ENCODE measurements at regions not wholly inside any gene's neighbourhood (a gene's known extent, or its start where the extent isn't known, plus 50 kb on each side); places are given as distances from the start of the nearest gene placed in this dataset.
A peak's percentile ranks its signal among the peaks of the same experiment; 100 is the strongest.

GRCh38 chr22:22076932-22077703, 94.5 kb upstream of the TOP3B start:
- Histone ChIP-seq H3K9me3 (no peaks in the 10 kb centered on the region), H3K4me3 (no peak overlapping the region), H3K36me3 (no peaks in the 10 kb centered on the region), H3K4me1 (peaks cover 0 to 27% (median 13%) of the 10 kb centered on the region in 4 donors), H3K27ac (no peak overlapping the region), H3K27me3 (no peaks in the 10 kb centered on the region)
- DNase-seq: no peak
- intact Hi-C loops (cut with DNase I): no loop called here
- ATAC-seq: no peak
- WGBS (ENCODE audit: insufficient coverage, low coverage, low lambda C conversion rate, missing lambda C conversion rate): 62% methylated on average over 3 of the region's 4 CpGs
- no peak for TF ChIP-seq POLR2A (IDR thresholded peaks at IDR 0.05)
- no peak for TF ChIP-seq CTCF (IDR thresholded peaks at IDR 0.05)

- H3K36me3 ChIP-seq: no peaks in the 10 kb centered on the region
- intact Hi-C loops (cut with DNase I): no loop called here
- ATAC-seq (no peak), DNase-seq (no peak)
- H3K4me1 ChIP-seq: peaks cover 0 to 35% (median 16%) of the 10 kb centered on the region in 4 donors
- TF ChIP-seq POLR2A (IDR thresholded peaks at IDR 0.05) (no peak), CTCF (IDR thresholded peaks at IDR 0.05) (no peak)
- no peak overlapping the region for H3K27ac ChIP-seq
- no peak overlapping the region for H3K4me3 ChIP-seq
- H3K9me3 ChIP-seq: no peaks in the 10 kb centered on the region
- H3K27me3 ChIP-seq: no peaks in the 10 kb centered on the region
Observed at GRCh38 chr22:22076361-22076760, 93.8 kb upstream of the TOP3B start.

DNA sequence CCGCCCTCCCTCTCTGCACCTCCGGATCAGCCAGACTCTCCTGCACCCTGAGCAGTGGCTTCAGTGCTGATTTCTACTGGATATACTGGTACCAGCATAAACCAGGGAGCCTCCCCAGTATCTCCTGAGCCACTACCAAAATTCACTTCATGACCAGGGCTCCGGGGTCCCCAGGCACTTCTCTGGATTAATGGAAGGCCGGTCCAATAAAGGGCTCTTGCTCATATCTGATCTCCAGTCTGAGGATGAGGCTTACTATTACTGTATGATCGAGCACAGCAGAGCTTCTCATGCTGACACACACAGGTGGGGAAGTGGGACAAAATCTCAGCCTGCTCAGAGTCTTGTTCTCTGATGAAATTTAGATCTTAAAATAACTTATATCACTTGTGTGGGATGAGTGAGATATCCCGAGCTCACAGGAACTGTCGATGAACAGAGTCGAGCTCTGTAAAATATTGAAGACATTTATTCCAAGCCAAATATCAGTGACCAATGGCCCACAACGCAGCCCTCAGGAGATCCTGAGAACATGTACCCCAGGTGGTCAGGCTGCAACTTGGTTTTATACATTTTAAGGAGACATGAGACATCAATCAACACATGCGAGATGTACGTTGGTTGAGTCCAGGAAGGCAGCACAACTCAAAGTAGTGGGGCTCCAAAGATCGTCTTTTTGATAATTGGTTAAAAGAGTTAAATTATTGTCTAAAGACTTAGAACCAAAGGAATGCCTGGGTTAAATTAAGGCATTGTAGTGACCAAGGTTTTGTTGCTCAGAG, 93.0 kb upstream of the TOP3B start:
- no peak for ATAC-seq
- intact Hi-C loops (cut with DNase I): no loop called here
- no peak overlapping the region for H3K4me3 ChIP-seq
- H3K4me1 ChIP-seq: peaks cover 0 to 36% (median 16%) of the 10 kb centered on the region in 4 donors
- no peaks in the 10 kb centered on the region for H3K36me3 ChIP-seq
- no peaks in the 10 kb centered on the region for H3K9me3 ChIP-seq
- 82% methylated on average over 11 of the region's 12 CpGs for WGBS (ENCODE audit: insufficient coverage, low coverage, low lambda C conversion rate, missing lambda C conversion rate)
- TF ChIP-seq CTCF (IDR thresholded peaks at IDR 0.05): no peak
- no peak for TF ChIP-seq POLR2A (IDR thresholded peaks at IDR 0.05)
- H3K27ac ChIP-seq: no peak overlapping the region
- no peak for DNase-seq
- H3K27me3 ChIP-seq: no peaks in the 10 kb centered on the region

DNA sequence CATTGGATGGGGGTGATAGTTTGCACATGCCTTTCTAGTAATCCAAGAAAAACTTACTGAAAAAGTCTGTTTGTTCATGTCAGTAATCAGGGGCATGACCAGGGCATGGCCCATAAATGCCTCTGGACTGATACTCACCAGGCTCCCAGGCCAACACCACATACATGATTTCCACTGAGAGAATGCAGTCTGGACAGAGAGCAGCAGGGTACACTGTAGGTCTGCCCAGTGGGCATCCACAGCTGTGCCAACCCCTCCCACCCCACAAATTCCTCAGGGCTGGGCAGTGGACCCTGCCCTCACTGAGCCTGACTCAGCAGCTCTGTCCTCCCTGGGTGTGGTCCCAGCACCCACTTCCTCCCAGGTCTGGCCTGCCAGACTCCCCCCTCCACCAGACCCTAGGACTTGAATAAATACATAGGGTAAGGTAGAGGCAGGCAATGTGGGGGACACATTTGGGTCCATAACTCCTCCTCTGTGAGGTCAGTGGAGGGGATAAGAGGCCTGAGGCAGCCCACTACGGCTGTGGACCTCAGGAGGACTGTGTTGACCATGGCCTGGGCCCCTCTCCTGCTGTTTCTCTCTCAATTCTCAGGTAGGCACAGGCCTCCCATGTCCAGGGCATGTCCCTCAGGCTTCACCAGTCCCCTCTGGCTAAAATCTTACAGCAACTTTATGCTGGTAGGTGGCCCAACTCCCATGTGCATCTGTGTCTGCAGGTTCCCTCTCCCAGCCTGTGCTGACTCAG, 92.2 kb upstream of the TOP3B start:
- intact Hi-C loops (cut with DNase I): no loop called here
- peak; percentile 62 to 79 (median 65) for DNase-seq
- peak; percentile 89 to 97 (median 91) for ATAC-seq

More for the DNA sequence above, 92.2 kb upstream of the TOP3B start:
- Histone ChIP-seq H3K9me3 (no peaks in the 10 kb centered on the region), H3K4me3 (no peak overlapping the region), H3K36me3 (no peaks in the 10 kb centered on the region), H3K4me1 (peaks cover 0 to 36% (median 16%) of the 10 kb centered on the region in 4 donors), H3K27ac (peak overlapping the region in 2 of 3 donors; percentile 41 to 48), H3K27me3 (no peaks in the 10 kb centered on the region)
- TF ChIP-seq POLR2A (IDR thresholded peaks at IDR 0.05) (no peak), CTCF (IDR thresholded peaks at IDR 0.05) (peak in 3 of 4 donors; percentile 25 to 36 (median 25))
- WGBS (ENCODE audit: insufficient coverage, low coverage, low lambda C conversion rate, missing lambda C conversion rate): 22% methylated on average over 1 of the region's 1 CpG

Data from right lobe of liver (tissue), 6 donors.